NCI-H446 (cell line): ENCODE measurements at regions not wholly inside any gene's neighbourhood (a gene's known extent, or its start where the extent isn't known, plus 50 kb on each side); places are given as distances from the start of the nearest gene placed in this dataset.
"Not testable (repeated sequence)": the region's sequence is repeated elsewhere in the genome, so short reads cannot be mapped to it uniquely, and the experiment has no call there.

Source experiments
- DNase-seq, 2 experiments: peaks; one replicate each; lab custom pipeline; 2025; lab: John Stamatoyannopoulos, UW

- no peak for DNase-seq
These were observed 584.2 kb downstream of the SUCLG1 start for GRCh38 chr2:83874712-83875430.

GRCh38 chr2:83874066-83874465 is 585.0 kb downstream of the SUCLG1 start:
- DNase-seq: no peak

GRCh38 chr2:83873110-83873509 is 586.0 kb downstream of the SUCLG1 start:
- DNase-seq: no peak

GRCh38 chr2:83866211-83866610 is 592.9 kb downstream of the SUCLG1 start:
- DNase-seq: no peak

- DNase-seq: no peak
These were observed 596.5 kb downstream of the SUCLG1 start for GRCh38 chr2:83862600-83862999.

GRCh38 chr2:83860320-83860719 is 598.8 kb downstream of the SUCLG1 start:
- DNase-seq: no peak

GRCh38 chr2:83859553-83859952 is 599.5 kb downstream of the SUCLG1 start:
- no peak for DNase-seq

- DNase-seq: no peak
These were observed 608.0 kb downstream of the SUCLG1 start for GRCh38 chr2:83851066-83851465.

- DNase-seq: no peak
These were observed 608.9 kb downstream of the SUCLG1 start for GRCh38 chr2:83850071-83850725.

- no peak for DNase-seq
These were observed 614.6 kb downstream of the SUCLG1 start for GRCh38 chr2:83844490-83844889.

GRCh38 chr2:83842421-83842820 is 616.7 kb downstream of the SUCLG1 start:
- DNase-seq: no peak

GRCh38 chr2:83837823-83838222 is 621.3 kb downstream of the SUCLG1 start:
- DNase-seq: no peak

GRCh38 chr2:83827618-83828017 is 631.5 kb downstream of the SUCLG1 start:
- no peak for DNase-seq

GRCh38 chr2:83826577-83826976 is 632.5 kb downstream of the SUCLG1 start:
- DNase-seq: peak; percentile 60 to 88

GRCh38 chr2:83823229-83823628 is 635.9 kb downstream of the SUCLG1 start:
- DNase-seq: peak in 1 of 2 experiments; percentile 79

GRCh38 chr2:83817511-83817910 is 641.6 kb downstream of the SUCLG1 start:
- peak in 1 of 2 experiments; percentile 38 for DNase-seq

GRCh38 chr2:83808878-83809277 is 650.2 kb downstream of the SUCLG1 start:
- DNase-seq: no peak

- no peak for DNase-seq
These were observed 656.5 kb downstream of the SUCLG1 start for GRCh38 chr2:83802604-83803003.

- no peak for DNase-seq
These were observed 663.3 kb downstream of the SUCLG1 start for GRCh38 chr2:83795777-83796176.

- not testable (repeated sequence) for DNase-seq
These were observed 668.6 kb downstream of the SUCLG1 start for GRCh38 chr2:83790467-83790866.

GRCh38 chr2:83789674-83790073 is 669.4 kb downstream of the SUCLG1 start:
- DNase-seq: not testable (repeated sequence)

- DNase-seq: not testable (repeated sequence)
These were observed 670.0 kb downstream of the SUCLG1 start for GRCh38 chr2:83788938-83789566.

GRCh38 chr2:83787189-83787588 is 671.9 kb downstream of the SUCLG1 start:
- no peak for DNase-seq
